ENCODE measurements at regions not wholly inside any gene's neighbourhood (a gene's known extent, or its start where the extent isn't known, plus 50 kb on each side); places are given as distances from the start of the nearest gene placed in this dataset.

DNA sequence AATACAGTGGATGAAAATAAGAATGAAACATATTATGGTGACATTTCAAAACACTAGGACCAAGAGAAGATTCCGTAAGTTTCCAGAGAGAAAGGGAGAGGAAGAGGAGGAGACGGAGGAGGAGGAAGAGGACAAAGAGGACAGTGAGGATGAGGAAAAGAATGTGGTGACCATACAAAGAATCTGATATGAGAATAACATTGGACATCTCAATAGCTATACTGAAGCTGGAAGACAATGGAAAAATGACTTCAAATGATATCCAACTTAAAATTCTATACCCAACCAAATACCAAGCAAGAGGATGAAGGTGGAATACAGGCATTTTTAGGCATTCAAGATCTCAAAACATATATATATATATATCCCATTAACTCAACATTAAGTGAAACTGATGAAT lies 173.4 kb downstream of the PAWR start:
- TF ChIP-seq, protein P1, sequence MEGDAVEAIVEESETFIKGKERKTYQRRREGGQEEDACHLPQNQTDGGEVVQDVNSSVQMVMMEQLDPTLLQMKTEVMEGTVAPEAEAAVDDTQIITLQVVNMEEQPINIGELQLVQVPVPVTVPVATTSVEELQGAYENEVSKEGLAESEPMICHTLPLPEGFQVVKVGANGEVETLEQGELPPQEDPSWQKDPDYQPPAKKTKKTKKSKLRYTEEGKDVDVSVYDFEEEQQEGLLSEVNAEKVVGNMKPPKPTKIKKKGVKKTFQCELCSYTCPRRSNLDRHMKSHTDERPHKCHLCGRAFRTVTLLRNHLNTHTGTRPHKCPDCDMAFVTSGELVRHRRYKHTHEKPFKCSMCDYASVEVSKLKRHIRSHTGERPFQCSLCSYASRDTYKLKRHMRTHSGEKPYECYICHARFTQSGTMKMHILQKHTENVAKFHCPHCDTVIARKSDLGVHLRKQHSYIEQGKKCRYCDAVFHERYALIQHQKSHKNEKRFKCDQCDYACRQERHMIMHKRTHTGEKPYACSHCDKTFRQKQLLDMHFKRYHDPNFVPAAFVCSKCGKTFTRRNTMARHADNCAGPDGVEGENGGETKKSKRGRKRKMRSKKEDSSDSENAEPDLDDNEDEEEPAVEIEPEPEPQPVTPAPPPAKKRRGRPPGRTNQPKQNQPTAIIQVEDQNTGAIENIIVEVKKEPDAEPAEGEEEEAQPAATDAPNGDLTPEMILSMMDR (IDR thresholded peaks at IDR 0.05): no peak
- TF ChIP-seq POLR2A (IDR thresholded peaks at IDR 0.05; ENCODE audit: low read depth) (no peak), POLR2AphosphoS5 (IDR thresholded peaks at IDR 0.05) (no peak)

Measured in esophagus muscularis mucosa (tissue), 3 donors.